ENCODE measurements at regions not wholly inside any gene's neighbourhood (a gene's known extent, or its start where the extent isn't known, plus 50 kb on each side); places are given as distances from the start of the nearest gene placed in this dataset.
"Not testable (repeated sequence)": the region's sequence is repeated elsewhere in the genome, so short reads cannot be mapped to it uniquely, and the experiment has no call there.

- no peak for DNase-seq (ENCODE audit: low read depth in 2 of 3, low spot score in 1 of 3)
Observed at GRCh38 chr1:229907884-229908638, 159.0 kb upstream of the GALNT2 start.

- no peak for DNase-seq (ENCODE audit: low read depth in 2 of 3, low spot score in 1 of 3)
Observed at GRCh38 chr1:229908689-229909088, 158.3 kb upstream of the GALNT2 start.

- DNase-seq (ENCODE audit: low read depth in 2 of 3, low spot score in 1 of 3), result no peak
Observed at GRCh38 chr1:229913489-229913888, 153.5 kb upstream of the GALNT2 start.

DNA sequence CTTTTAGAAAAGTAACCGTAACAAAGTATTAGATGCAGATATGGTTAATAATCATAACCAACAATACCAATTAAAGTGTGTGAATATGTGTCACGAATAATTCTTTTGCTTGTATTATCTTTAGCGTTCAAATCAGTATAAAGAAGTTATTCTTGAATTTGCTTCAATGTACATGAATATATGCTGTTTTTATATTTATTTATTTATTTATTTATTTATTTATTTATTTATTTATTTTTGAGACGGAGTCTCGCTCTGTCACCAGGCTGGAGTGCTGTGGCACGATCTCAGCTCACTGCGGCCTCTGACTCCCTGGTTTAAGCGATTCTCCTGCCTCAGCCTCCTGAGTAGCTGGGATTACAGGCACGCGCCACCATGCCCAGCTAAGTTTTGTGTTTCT, 147.6 kb upstream of the GALNT2 start:
- not testable (repeated sequence) for DNase-seq (ENCODE audit: low read depth in 2 of 3, low spot score in 1 of 3)

DNA sequence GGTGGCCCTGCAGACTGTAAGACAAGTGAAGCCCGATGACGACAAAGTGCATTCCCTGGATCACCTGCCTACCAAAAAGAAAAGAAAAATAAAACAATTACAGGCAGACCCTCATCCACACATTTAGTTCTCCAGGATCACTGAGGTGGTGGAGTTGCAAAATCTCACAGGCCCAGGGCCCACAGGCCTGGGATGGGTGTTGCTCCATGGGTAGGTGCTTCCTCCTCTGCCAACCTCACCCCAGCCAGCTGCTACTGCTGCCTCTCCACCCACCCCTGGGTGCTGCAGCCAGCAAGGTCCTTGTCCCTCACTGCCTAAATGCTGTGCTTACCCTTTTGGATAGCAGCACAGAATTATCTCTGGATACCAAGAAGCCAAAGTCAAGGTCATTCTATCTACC, 146.4 kb upstream of the GALNT2 start:
- no peak for DNase-seq (ENCODE audit: low read depth in 2 of 3, low spot score in 1 of 3)

GRCh38 chr1:229922249-229922648, 144.8 kb upstream of the GALNT2 start:
- no peak for DNase-seq (ENCODE audit: low read depth in 2 of 3, low spot score in 1 of 3)

DNA sequence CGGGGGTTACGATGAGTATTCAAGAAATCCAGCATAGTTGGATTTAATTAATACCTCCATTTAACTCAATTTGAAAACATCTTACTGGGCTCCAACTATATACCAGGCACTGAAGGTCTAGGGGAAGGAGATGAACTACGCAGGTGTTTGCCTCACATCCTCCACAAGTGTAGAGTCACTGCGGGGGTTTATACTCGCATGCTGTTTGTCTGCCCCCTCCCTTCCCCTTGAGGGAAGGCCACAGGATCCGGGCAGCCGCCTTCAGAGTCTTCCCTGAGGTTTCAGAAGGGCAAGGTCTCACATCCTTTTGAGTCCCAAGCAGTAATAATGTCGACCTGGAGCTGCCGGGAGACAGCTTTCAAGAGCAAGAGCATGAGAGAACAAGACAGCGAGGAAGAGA, 142.4 kb upstream of the GALNT2 start:
- no peak for DNase-seq (ENCODE audit: low read depth in 2 of 3, low spot score in 1 of 3)

DNA sequence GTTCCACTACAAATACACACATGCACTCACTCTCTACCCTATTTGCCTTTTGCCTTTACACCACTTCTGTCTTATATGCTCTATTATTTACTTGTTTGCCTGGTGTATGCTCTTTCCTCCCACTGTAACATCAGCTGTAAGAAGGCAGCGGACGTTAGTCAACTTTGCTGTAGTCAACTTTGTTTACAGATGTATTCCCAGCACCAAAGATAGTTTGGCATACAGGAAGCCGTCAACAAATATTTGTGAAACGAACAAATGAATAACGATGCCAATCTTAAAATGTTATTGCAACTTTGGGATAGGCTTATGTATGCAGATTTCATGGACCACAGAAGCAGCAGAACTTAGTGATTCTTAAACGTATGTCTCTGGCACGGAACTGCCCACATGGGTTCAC, 138.3 kb upstream of the GALNT2 start:
- no peak for DNase-seq (ENCODE audit: low read depth in 2 of 3, low spot score in 1 of 3)

- DNase-seq (ENCODE audit: low read depth in 2 of 3, low spot score in 1 of 3), result not testable (repeated sequence)
Observed at GRCh38 chr1:229931751-229932150, 135.3 kb upstream of the GALNT2 start.

- not testable (repeated sequence) for DNase-seq (ENCODE audit: low read depth in 2 of 3, low spot score in 1 of 3)
Observed at GRCh38 chr1:229935157-229935556, 131.9 kb upstream of the GALNT2 start.

GRCh38 chr1:229938551-229938950, 128.5 kb upstream of the GALNT2 start:
- DNase-seq (ENCODE audit: low read depth in 2 of 3, low spot score in 1 of 3), result no peak

- no peak for DNase-seq (ENCODE audit: low read depth in 2 of 3, low spot score in 1 of 3)
Observed at GRCh38 chr1:229940684-229941083, 126.4 kb upstream of the GALNT2 start.

- no peak for DNase-seq (ENCODE audit: low read depth in 2 of 3, low spot score in 1 of 3)
Observed at GRCh38 chr1:229941160-229941559, 125.9 kb upstream of the GALNT2 start.

GRCh38 chr1:229941831-229942230, 125.2 kb upstream of the GALNT2 start:
- DNase-seq (ENCODE audit: low read depth in 2 of 3, low spot score in 1 of 3), result no peak

GRCh38 chr1:229942501-229942900, 124.5 kb upstream of the GALNT2 start:
- DNase-seq (ENCODE audit: low read depth in 2 of 3, low spot score in 1 of 3), result no peak

GRCh38 chr1:229943148-229943714, 123.8 kb upstream of the GALNT2 start:
- no peak for DNase-seq (ENCODE audit: low read depth in 2 of 3, low spot score in 1 of 3)

GRCh38 chr1:229943988-229944743, 122.9 kb upstream of the GALNT2 start:
- no peak for DNase-seq (ENCODE audit: low read depth in 2 of 3, low spot score in 1 of 3)

DNA sequence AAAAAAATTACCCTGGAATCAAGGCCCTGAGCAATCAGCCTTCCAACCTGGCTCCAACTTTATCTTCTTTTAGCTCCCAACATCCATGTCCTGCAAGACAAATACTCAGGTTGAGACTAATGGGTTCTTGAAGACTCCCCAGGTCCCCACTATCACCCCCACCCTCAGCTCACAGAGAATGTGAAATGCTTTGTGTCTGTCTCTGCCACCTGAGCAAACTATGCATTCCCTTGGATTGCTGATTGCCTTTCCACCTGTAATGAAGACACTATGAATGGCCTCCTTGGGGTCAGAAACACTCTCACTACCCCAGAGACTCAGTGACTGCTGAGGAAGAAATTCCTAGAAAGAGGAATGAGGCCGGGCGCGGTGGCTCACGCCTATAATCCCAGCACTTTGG, 121.2 kb upstream of the GALNT2 start:
- DNase-seq (ENCODE audit: low read depth in 2 of 3, low spot score in 1 of 3), result no peak

- no peak for DNase-seq (ENCODE audit: low read depth in 2 of 3, low spot score in 1 of 3)
Observed at GRCh38 chr1:229947968-229948367, 119.1 kb upstream of the GALNT2 start.

- DNase-seq (ENCODE audit: low read depth in 2 of 3, low spot score in 1 of 3), result no peak
Observed at GRCh38 chr1:229948438-229948837, 118.6 kb upstream of the GALNT2 start.

DNA sequence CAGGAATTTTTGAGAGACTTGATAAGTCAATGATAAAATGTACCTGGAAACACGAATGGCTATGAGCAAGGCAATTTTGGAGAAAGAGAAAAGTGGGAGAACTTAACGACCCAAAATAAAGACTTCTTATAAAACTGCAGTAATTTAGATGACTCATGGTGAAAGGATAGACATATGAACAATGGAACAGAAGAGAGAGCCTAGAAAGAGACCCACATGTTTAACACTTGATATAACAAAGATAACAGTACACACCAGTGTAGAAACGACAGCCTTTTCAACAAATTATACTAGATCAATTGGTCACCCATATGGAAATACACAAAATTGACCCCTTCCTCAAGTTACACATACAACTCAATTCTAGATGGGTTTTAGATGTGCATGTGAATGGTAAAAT, 117.5 kb upstream of the GALNT2 start:
- no peak for DNase-seq (ENCODE audit: low read depth in 2 of 3, low spot score in 1 of 3)

DNA sequence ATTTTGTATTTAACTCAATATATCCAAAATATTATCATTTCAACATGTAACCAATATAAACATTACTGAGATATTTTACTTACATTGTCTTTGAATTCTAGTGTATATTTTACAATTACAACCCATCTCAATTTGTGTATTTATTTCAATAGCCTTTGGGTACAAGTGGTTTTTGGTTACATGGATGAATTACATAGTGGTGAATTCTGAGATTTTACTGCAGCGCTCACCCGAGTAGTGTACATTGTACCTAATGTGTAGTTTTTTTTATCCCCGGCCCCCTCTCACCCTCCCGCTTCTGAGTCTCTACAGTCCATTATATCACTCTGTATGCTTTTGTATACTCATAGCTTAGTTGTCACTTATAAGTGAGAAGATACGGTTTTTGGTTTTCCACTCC, 117.0 kb upstream of the GALNT2 start:
- DNase-seq (ENCODE audit: low read depth in 2 of 3, low spot score in 1 of 3), result no peak

All from stimulated activated CD4-positive, alpha-beta T cell treated with anti-CD3 and anti-CD28 coated beads, Interleukin-12 subunit alpha, Interleukin-12 subunit beta, amount 100 ng/mL, for 48 hours (primary cell).